ENCODE measurements at regions not wholly inside any gene's neighbourhood (a gene's known extent, or its start where the extent isn't known, plus 50 kb on each side); places are given as distances from the start of the nearest gene placed in this dataset.

GRCh38 chr20:58044286-58044685 is 184.2 kb downstream of the ANKRD60 start:
- intact Hi-C loops (cut with DNase I; ENCODE audit: low total_unique reads) = no loop called here
- H3K4me3 ChIP-seq = no peak overlapping the region
- H3K4me1 ChIP-seq = peaks cover 0 to 7% (median 0%) of the 10 kb centered on the region in 6 donors
- TF ChIP-seq POLR2AphosphoS5 (IDR thresholded peaks at IDR 0.05) = no peak
- no peak for TF ChIP-seq CTCF (IDR thresholded peaks at IDR 0.05 in 8 of 11, conservative IDR thresholded peaks at IDR 0.05 in 3 of 11)
- no peak for TF ChIP-seq POLR2A (IDR thresholded peaks at IDR 0.05)
- 75 to 86% (median 79%) methylated on average over 6 of the region's 6 CpGs for WGBS, 5 donors
- peaks cover 0 to 12% (median 0%) of the 10 kb centered on the region in 7 donors for H3K27me3 ChIP-seq (replicated peaks in 1 of 7)
- no peaks in the 10 kb centered on the region for H3K36me3 ChIP-seq
- no peak overlapping the region for H3K27ac ChIP-seq
- H3K9me3 ChIP-seq = no peaks in the 10 kb centered on the region
- DNase-seq = no peak

DNA sequence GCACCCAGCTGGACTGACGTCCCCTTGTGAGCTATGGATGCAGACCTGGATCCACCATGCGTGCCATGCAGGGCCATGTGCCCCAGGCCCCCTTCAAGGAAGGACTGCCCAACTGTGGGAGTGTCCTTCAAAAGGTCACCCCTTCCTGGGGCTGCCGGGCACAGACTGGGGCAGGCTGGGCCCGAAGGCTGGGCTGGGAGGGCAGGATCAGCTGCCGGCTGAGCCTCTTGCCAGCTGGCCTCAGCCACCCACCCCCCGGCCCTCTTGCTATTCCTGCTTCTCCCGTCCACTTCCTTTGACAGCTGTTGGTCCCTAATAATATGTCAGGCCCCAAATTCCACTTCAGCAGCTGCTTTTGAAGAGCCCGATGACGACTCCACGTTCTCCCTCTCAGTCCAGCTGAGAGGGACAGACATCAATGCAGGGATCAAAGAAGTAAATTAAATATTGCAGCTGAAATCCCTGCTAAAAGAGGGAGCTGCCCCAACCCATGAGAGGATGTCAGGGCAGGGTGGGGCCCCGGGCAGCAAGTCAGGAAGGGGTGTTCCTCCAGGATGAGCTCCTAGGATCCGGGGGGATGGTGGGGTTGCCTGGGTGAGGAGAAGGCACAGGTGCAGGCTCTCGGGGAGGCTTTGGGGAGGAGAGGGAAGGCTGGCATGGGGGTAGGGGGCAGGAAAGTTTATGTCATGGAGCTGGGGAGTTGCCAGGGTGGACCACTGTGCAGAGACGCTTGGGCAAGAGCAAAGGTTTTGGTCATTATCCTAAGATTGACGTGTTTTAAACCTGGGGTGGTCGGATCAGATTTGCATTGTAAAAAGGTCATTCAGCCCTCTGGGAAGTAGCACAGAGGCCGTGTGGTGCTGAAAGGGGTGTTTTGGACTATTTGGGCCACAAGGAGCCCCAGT is 185.0 kb downstream of the ANKRD60 start:
- TF ChIP-seq CTCF (IDR thresholded peaks at IDR 0.05 in 8 of 11, conservative IDR thresholded peaks at IDR 0.05 in 3 of 11) = no peak
- TF ChIP-seq POLR2A (IDR thresholded peaks at IDR 0.05) = no peak
- no peak for TF ChIP-seq POLR2AphosphoS5 (IDR thresholded peaks at IDR 0.05)
- Histone ChIP-seq H3K27me3 (replicated peaks in 1 of 7) (peaks cover 0 to 12% (median 0%) of the 10 kb centered on the region in 7 donors), H3K9me3 (no peaks in the 10 kb centered on the region), H3K4me1 (peaks cover 0 to 7% (median 0%) of the 10 kb centered on the region in 6 donors), H3K4me3 (no peak overlapping the region), H3K27ac (no peak overlapping the region), H3K36me3 (no peaks in the 10 kb centered on the region)
- intact Hi-C loops (cut with DNase I; ENCODE audit: low total_unique reads) = no loop called here
- WGBS, 5 donors = 62 to 79% (median 68%) methylated on average over 15 to 17 of the region's 17 CpGs
- no peak for DNase-seq

DNA sequence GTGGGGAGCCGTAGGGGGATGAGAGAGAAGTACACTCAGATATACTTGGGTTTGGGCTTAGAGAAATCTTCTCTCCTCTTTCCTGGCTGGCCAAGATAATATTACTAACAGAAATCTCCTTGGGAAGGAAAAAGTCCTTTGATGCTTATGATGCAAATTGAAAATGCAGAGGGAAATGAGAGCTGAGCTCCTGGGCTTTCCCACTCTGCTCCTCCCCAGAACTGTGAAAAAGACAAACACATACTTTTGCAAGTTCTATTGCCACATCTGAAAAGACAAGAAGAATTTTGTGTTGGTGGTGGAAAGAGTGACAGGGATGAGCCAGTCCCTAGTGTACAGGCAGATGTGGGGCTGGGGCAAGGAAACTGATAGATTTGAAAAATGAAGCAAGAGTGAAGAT is 185.9 kb downstream of the ANKRD60 start:
- intact Hi-C loops (cut with DNase I; ENCODE audit: low total_unique reads) = no loop called here
- WGBS, 5 donors = 46 to 90% (median 86%) methylated on average over 1 of the region's 1 CpG
- Histone ChIP-seq H3K27ac (no peak overlapping the region), H3K4me1 (peaks cover 0 to 7% (median 0%) of the 10 kb centered on the region in 6 donors), H3K9me3 (no peaks in the 10 kb centered on the region), H3K36me3 (no peaks in the 10 kb centered on the region), H3K27me3 (replicated peaks in 1 of 7) (peaks cover 0 to 9% (median 0%) of the 10 kb centered on the region in 7 donors), H3K4me3 (no peak overlapping the region)
- no peak for TF ChIP-seq CTCF (IDR thresholded peaks at IDR 0.05 in 8 of 11, conservative IDR thresholded peaks at IDR 0.05 in 3 of 11)
- no peak for TF ChIP-seq POLR2A (IDR thresholded peaks at IDR 0.05)
- no peak for TF ChIP-seq POLR2AphosphoS5 (IDR thresholded peaks at IDR 0.05)
- DNase-seq = no peak
